B cell (primary cell): ENCODE measurements at regions not wholly inside any gene's neighbourhood (a gene's known extent, or its start where the extent isn't known, plus 50 kb on each side); places are given as distances from the start of the nearest gene placed in this dataset.

Source experiments
- ATAC-seq: fragments of 200-7000 bp; cut with Tn5 transposase; one replicate; pipeline ENCODE4 v1.10.0; 2021; ENCODE audit warnings: low read depth, mild to moderate bottlenecking, moderate number of reproducible peaks, moderate library complexity
- CTCF ChIA-PET: fragments of 350-600 bp; sonication (Branson Sonifier 250); formaldehyde crosslinking; loops from one replicate; lab custom pipeline; 2021; ENCODE audit warnings: antibody characterized with exemption, inconsistent platforms; lab: Charles Lee
- POLR2A ChIA-PET: fragments of 350-600 bp; sonication (Branson Sonifier 250); formaldehyde crosslinking; loops from one replicate; lab custom pipeline; 2021; ENCODE audit warnings: antibody characterized with exemption; lab: Charles Lee
- DNase-seq: peaks from one replicate; pipeline ENCODE4 v3.0.0; 2013
- H2AFZ ChIP-seq: 2 replicates; pipeline ENCODE4 v1.6.1; 2012; ENCODE audit warnings: mild to moderate bottlenecking, low read depth, low read length; ENCODE audit not compliant: insufficient read depth, poor library complexity, severe bottlenecking
- H3K27ac ChIP-seq, 2 donors: 1 replicate in 1 of 2; 2 replicates in 1 of 2; pipeline ENCODE4 v1.5.1; 2012 to 2013; ENCODE audit warnings: low read length in 2 of 2, mild to moderate bottlenecking in 2 of 2, moderate library complexity in 1 of 2
- H3K27me3 ChIP-seq, 4 experiments: fragments of 200-600 bp in 1 of 4; sonication (generic) in 1 of 4; replicated peaks in 1 of 4; 1 replicate in 2 of 4; 2 replicates in 2 of 4; pipeline versions ENCODE4 v1.6.1 to v1.7.0; 2013 to 2016; ENCODE audit warnings: low read length in 3 of 4, mild to moderate bottlenecking in 2 of 4, mixed read lengths in 1 of 4, moderate library complexity in 1 of 4; ENCODE audit not compliant: insufficient read depth in 4 of 4, control insufficient read depth in 3 of 4; ENCODE audit errors: control extremely low read depth in 1 of 4
- H3K36me3 ChIP-seq, 2 experiments: replicated peaks in 1 of 2; 1 replicate in 1 of 2; 2 replicates in 1 of 2; pipeline versions ENCODE4 v1.6.1 to v1.7.1; 2013; ENCODE audit warnings: low read length in 1 of 2; ENCODE audit not compliant: insufficient read depth in 2 of 2, control insufficient read depth in 1 of 2; ENCODE audit errors: control extremely low read depth in 1 of 2, extremely low read depth in 1 of 2
- H3K4me1 ChIP-seq, 2 donors: fragments of 200-600 bp in 1 of 2; sonication (generic) in 1 of 2; 1 replicate in 1 of 2; 2 replicates in 1 of 2; pipeline versions ENCODE4 v1.5.1 to v1.6.1; 2013 to 2017; ENCODE audit warnings: low read length in 2 of 2; ENCODE audit not compliant: control insufficient read depth in 2 of 2, insufficient read depth in 2 of 2
- H3K4me2 ChIP-seq: replicated peaks from 2 replicates; pipeline ENCODE3; 2012; ENCODE audit warnings: mild to moderate bottlenecking, low read depth, low read length; ENCODE audit not compliant: poor library complexity, severe bottlenecking
- H3K4me3 ChIP-seq, 5 experiments: fragments of 200-600 bp in 1 of 5; sonication (generic) in 1 of 5; 1 replicate in 3 of 5; 2 replicates in 2 of 5; pipeline versions ENCODE4 v1.5.1 to v1.7.0; 2011 to 2016; ENCODE audit warnings: low read length in 4 of 5, mild to moderate bottlenecking in 4 of 5, low read depth in 2 of 5, control low read depth in 1 of 5, moderate library complexity in 1 of 5; ENCODE audit not compliant: insufficient read depth in 1 of 5; ENCODE audit errors: control extremely low read depth in 1 of 5, extremely low read depth in 1 of 5
- H3K79me2 ChIP-seq: fragments of 200-600 bp; sonication (generic); one replicate; pipeline ENCODE4 v1.6.0; 2016; ENCODE audit warnings: low read length; ENCODE audit not compliant: control insufficient read depth, insufficient read depth
- H3K9ac ChIP-seq: fragments of 200-600 bp; sonication (generic); 2 replicates; pipeline ENCODE4 v1.6.1; 2017; ENCODE audit warnings: mild to moderate bottlenecking, low read length, moderate library complexity
- H3K9me3 ChIP-seq, 3 donors: one replicate each; pipeline versions ENCODE4 v1.6.1 to v1.7.1; 2013; ENCODE audit warnings: low read length in 2 of 3; ENCODE audit not compliant: control insufficient read depth in 2 of 3, insufficient read depth in 1 of 3; ENCODE audit errors: control extremely low read depth in 1 of 3
- H4K20me1 ChIP-seq: 2 replicates; pipeline ENCODE4 v1.6.0; 2012; ENCODE audit warnings: mild to moderate bottlenecking, low read length; ENCODE audit not compliant: insufficient read depth, control insufficient read depth, poor library complexity, severe bottlenecking
- H3K27ac Mint-ChIP-seq: one replicate; pipeline ENCODE4 v1.8.0; 2021; ENCODE audit warnings: mixed read lengths
- H3K27me3 Mint-ChIP-seq: one replicate; pipeline ENCODE4 v1.8.0; 2021; ENCODE audit warnings: mixed read lengths
- H3K4me1 Mint-ChIP-seq: one replicate; pipeline ENCODE4 v1.8.0; 2021; ENCODE audit warnings: mixed read lengths
- H3K4me3 Mint-ChIP-seq: one replicate; pipeline ENCODE4 v1.8.0; 2021; ENCODE audit warnings: mixed read lengths
- H3K9me3 Mint-ChIP-seq: one replicate; pipeline ENCODE4 v1.8.0; 2022; ENCODE audit warnings: mixed read lengths; ENCODE audit not compliant: insufficient read depth
- EZH2 ChIP-seq: IDR thresholded peaks from 2 replicates; pipeline ENCODE4 v1.6.1; 2012; ENCODE audit warnings: borderline replicate concordance, low read depth, mild to moderate bottlenecking, moderate library complexity, low read length; ENCODE audit not compliant: insufficient read depth, poor library complexity, severe bottlenecking
- WGBS: methylation state at CpG from one replicate; pipeline ENCODE4 v1.1.5; 2013; ENCODE audit warnings: missing lambda C conversion rate; ENCODE audit not compliant: insufficient coverage; 5-methylcytosine and 5-hydroxymethylcytosine counted together
- intact Hi-C: fragments of 100-400 bp; cut with micrococcal nuclease; formaldehyde crosslinking; loops from one replicate; pipeline ENCODE4 v1.10.0; 2022
- TF ChIP-seq, protein P1 (sequence below): fragments of 200-600 bp; IDR thresholded peaks from one replicate; pipeline ENCODE4 v1.8.0; 2022; ENCODE audit warnings: antibody characterized with exemption, mild to moderate bottlenecking

DNA sequence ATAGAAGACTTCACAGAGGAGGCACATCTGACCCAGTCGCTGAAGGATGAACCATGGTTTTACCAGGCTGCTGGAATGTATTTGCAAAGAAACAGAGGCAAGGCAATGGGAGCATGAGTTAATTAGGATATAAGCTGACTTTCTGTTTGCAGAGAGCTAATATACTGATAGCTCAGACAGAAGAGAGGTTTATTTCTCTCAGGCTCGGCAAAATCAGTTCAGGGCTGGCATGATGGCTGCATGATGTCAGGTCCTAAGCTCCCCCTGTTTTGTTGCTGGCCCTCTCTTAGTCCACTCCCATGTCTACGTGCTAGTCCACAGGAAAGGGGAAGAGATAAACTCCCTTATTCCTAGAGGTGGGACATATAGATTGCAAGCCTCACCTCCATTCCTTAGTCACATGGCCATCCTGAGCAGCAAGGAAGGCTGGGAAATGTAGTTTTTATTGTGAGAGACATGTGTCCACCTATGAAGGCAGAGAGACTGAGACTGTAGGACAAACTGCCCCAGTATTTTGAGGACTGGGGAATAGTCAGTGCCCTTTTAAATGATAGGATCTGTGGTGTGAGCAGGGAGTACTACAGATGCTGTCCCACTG is 224.5 kb downstream of the VRK1 start:
- Mint-ChIP-seq H3K9me3 (no peaks in the 10 kb centered on the region), H3K27me3 (peaks cover 38% of the 10 kb centered on the region), H3K27ac (no peak overlapping the region), H3K4me1 (peaks cover 17% of the 10 kb centered on the region), H3K4me3 (no peak overlapping the region)
- intact Hi-C loops, result no loop called here
- Histone ChIP-seq H2AFZ (no peak overlapping the region), H3K27me3 (peaks cover 0 to 30% (median 13%) of the 10 kb centered on the region in 4 experiments), H3K9ac (no peak overlapping the region), H4K20me1 (no peaks in the 10 kb centered on the region), H3K79me2 (no peaks in the 10 kb centered on the region), H3K27ac (no peak overlapping the region), H3K36me3 (no peaks in the 10 kb centered on the region), H3K4me2 (no peak overlapping the region), H3K4me3 (no peak overlapping the region), H3K9me3 (peaks cover 0 to 10% (median 0%) of the 10 kb centered on the region in 3 donors), H3K4me1 (peaks cover 16 to 21% of the 10 kb centered on the region in 2 donors)
- WGBS, result 90% methylated on average over 2 of the region's 3 CpGs
- ATAC-seq, result no peak
- ChIA-PET CTCF (no interaction called here), POLR2A (no interaction called here)
- TF ChIP-seq, protein P1, sequence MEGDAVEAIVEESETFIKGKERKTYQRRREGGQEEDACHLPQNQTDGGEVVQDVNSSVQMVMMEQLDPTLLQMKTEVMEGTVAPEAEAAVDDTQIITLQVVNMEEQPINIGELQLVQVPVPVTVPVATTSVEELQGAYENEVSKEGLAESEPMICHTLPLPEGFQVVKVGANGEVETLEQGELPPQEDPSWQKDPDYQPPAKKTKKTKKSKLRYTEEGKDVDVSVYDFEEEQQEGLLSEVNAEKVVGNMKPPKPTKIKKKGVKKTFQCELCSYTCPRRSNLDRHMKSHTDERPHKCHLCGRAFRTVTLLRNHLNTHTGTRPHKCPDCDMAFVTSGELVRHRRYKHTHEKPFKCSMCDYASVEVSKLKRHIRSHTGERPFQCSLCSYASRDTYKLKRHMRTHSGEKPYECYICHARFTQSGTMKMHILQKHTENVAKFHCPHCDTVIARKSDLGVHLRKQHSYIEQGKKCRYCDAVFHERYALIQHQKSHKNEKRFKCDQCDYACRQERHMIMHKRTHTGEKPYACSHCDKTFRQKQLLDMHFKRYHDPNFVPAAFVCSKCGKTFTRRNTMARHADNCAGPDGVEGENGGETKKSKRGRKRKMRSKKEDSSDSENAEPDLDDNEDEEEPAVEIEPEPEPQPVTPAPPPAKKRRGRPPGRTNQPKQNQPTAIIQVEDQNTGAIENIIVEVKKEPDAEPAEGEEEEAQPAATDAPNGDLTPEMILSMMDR, result no peak
- TF ChIP-seq EZH2, result no peak
- no peak for DNase-seq

- no peak overlapping the region for H3K9ac ChIP-seq
- CTCF ChIA-PET, result no interaction called here
- ATAC-seq (no peak), DNase-seq (no peak)
- no peak overlapping the region for H3K4me3 ChIP-seq
- H3K79me2 ChIP-seq, result no peaks in the 10 kb centered on the region
- no peak for TF ChIP-seq EZH2
- TF ChIP-seq, protein P1, result no peak
- POLR2A ChIA-PET, result no interaction called here
- H3K27ac ChIP-seq, result no peak overlapping the region
- intact Hi-C loops, result no loop called here
- H3K27me3 ChIP-seq, result peaks cover 0 to 36% (median 14%) of the 10 kb centered on the region in 4 experiments
- no peak overlapping the region for H3K4me3 Mint-ChIP-seq
- no peaks in the 10 kb centered on the region for H4K20me1 ChIP-seq
- no peaks in the 10 kb centered on the region for H3K9me3 Mint-ChIP-seq
- 100% methylated on average over 1 of the region's 3 CpGs for WGBS
- no peak overlapping the region for H3K4me2 ChIP-seq
- peaks cover 17% of the 10 kb centered on the region for H3K4me1 Mint-ChIP-seq
- no peaks in the 10 kb centered on the region for H3K36me3 ChIP-seq
- H2AFZ ChIP-seq, result no peak overlapping the region
- no peak overlapping the region for H3K27ac Mint-ChIP-seq
- peaks cover 0 to 10% (median 0%) of the 10 kb centered on the region in 3 donors for H3K9me3 ChIP-seq
- peaks cover 37% of the 10 kb centered on the region for H3K27me3 Mint-ChIP-seq
- H3K4me1 ChIP-seq, result peaks cover 16 to 21% of the 10 kb centered on the region in 2 donors
These were observed 225.6 kb downstream of the VRK1 start for GRCh38 chr14:97022741-97023140.
